ENCODE measurements at regions not wholly inside any gene's neighbourhood (a gene's known extent, or its start where the extent isn't known, plus 50 kb on each side); places are given as distances from the start of the nearest gene placed in this dataset.

- no peak for DNase-seq (ENCODE audit: low spot score in 2 of 2, unreplicated experiment in 2 of 2)
- H3K27me3 Mint-ChIP-seq (ENCODE audit: low read depth): no peaks in the 10 kb centered on the region
- no peak for TF ChIP-seq CTCF (IDR thresholded peaks at IDR 0.05; ENCODE audit: unreplicated experiment)
- H3K27ac Mint-ChIP-seq: no peak overlapping the region
- H3K4me3 Mint-ChIP-seq: no peak overlapping the region
- H3K9me3 Mint-ChIP-seq: peaks cover 11% of the 10 kb centered on the region
- H3K36me3 Mint-ChIP-seq: no peaks in the 10 kb centered on the region
- peaks cover 8% of the 10 kb centered on the region for H3K4me1 Mint-ChIP-seq
Measured at GRCh38 chr9:115587310-115587709, 469.4 kb upstream of the TNC start.

GRCh38 chr9:115590011-115590410, 472.1 kb upstream of the TNC start:
- peaks cover 19% of the 10 kb centered on the region for H3K4me1 Mint-ChIP-seq
- H3K9me3 Mint-ChIP-seq: peaks cover 11% of the 10 kb centered on the region
- no peaks in the 10 kb centered on the region for H3K36me3 Mint-ChIP-seq
- DNase-seq (ENCODE audit: low spot score in 2 of 2, unreplicated experiment in 2 of 2): no peak
- no peak overlapping the region for H3K27ac Mint-ChIP-seq
- no peak for TF ChIP-seq CTCF (IDR thresholded peaks at IDR 0.05; ENCODE audit: unreplicated experiment)
- H3K4me3 Mint-ChIP-seq: no peak overlapping the region
- no peaks in the 10 kb centered on the region for H3K27me3 Mint-ChIP-seq (ENCODE audit: low read depth)

DNA sequence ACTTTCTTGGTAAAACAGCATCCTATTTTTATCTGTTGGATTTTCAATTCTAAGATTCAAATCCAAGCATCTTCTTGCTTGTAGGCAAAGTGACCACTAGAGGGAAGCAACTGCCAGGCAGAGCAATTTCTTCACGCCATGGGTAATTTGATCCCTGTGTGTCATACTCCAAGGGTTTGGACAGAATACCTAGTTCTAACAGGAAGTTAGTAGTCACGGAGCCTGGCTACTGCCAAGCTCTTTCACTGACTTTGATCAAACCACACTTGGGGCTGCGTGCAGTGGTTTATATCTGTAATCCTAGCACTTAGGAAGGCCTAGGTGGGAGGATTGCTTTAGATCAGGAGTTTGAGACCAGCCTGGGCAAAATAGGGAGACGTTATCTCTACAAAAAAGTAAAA, 473.6 kb upstream of the TNC start:
- Mint-ChIP-seq H3K9me3 (peaks cover 11% of the 10 kb centered on the region), H3K36me3 (no peaks in the 10 kb centered on the region), H3K4me3 (no peak overlapping the region), H3K27ac (peak overlapping the region; percentile 88), H3K27me3 (ENCODE audit: low read depth) (no peaks in the 10 kb centered on the region), H3K4me1 (peaks cover 26% of the 10 kb centered on the region)
- peak; percentile 19 to 56 for DNase-seq (ENCODE audit: low spot score in 2 of 2, unreplicated experiment in 2 of 2)
- TF ChIP-seq CTCF (IDR thresholded peaks at IDR 0.05; ENCODE audit: unreplicated experiment): peak; percentile 91

DNA sequence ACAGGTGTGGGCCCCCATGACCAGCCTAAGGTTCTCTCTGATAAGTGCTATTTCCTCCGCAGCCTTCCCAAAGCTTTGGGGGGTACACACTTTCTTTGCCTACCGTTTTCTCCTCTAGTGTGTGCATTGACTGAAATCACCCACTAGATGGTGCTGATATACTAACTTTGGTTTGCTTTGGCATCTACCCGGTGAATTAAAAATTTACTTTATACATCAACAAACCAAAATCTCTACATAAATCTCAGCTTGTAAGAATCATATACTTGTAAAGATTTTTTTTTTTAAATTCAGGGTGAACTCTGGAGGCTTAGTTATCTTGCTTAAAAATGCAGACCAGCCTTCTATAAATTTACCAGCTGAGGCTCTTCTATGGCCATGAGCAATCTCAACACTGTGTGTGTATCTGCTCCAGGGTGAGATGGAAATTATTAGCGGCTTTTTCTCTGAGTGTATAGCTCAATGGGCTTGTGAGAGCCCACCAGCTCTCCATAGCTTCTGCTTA, 475.7 kb upstream of the TNC start:
- H3K36me3 Mint-ChIP-seq: no peaks in the 10 kb centered on the region
- H3K4me3 Mint-ChIP-seq: no peak overlapping the region
- peak; percentile 85 for TF ChIP-seq CTCF (IDR thresholded peaks at IDR 0.05; ENCODE audit: unreplicated experiment)
- H3K27ac Mint-ChIP-seq: peak overlapping the region; percentile 74
- DNase-seq (ENCODE audit: low spot score in 2 of 2, unreplicated experiment in 2 of 2): no peak
- peaks cover 11% of the 10 kb centered on the region for H3K9me3 Mint-ChIP-seq
- no peaks in the 10 kb centered on the region for H3K27me3 Mint-ChIP-seq (ENCODE audit: low read depth)
- H3K4me1 Mint-ChIP-seq: peaks cover 30% of the 10 kb centered on the region

DNA sequence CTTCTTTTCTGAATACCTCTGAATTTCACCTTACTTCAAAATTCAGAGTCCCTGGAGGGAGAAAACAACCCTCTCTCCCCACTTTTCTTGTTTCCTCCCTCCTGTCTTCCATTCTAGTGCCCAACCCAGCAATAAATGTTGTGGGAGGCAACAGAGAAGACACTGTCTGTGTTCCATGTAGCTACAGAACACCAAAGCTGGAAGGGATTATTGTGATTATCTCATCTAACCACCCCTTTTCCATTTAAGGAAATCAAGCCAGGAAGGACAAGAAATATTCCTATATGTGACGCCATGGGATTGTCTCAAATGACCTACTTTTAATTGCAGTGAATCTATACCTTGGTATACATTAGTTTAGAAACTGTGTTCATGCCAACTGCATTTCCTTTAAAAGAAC, 476.6 kb upstream of the TNC start:
- Mint-ChIP-seq H3K36me3 (no peaks in the 10 kb centered on the region), H3K4me1 (peaks cover 30% of the 10 kb centered on the region), H3K4me3 (no peak overlapping the region), H3K27ac (no peak overlapping the region), H3K27me3 (ENCODE audit: low read depth) (no peaks in the 10 kb centered on the region), H3K9me3 (peaks cover 7% of the 10 kb centered on the region)
- TF ChIP-seq CTCF (IDR thresholded peaks at IDR 0.05; ENCODE audit: unreplicated experiment): no peak
- DNase-seq (ENCODE audit: low spot score in 2 of 2, unreplicated experiment in 2 of 2): no peak

All from mesothelial cell of epicardium (in vitro differentiated cells).